Right hindlimb (tissue), 1 donor: ENCODE measurements at regions not wholly inside any gene's neighbourhood (a gene's known extent, or its start where the extent isn't known, plus 50 kb on each side); places are given as distances from the start of the nearest gene placed in this dataset.
A peak's percentile ranks its signal among the peaks of the same experiment; 100 is the strongest.

Source experiments
- DNase-seq: peaks from one replicate; pipeline ENCODE4 v3.0.0-alpha.2; 2018

DNA sequence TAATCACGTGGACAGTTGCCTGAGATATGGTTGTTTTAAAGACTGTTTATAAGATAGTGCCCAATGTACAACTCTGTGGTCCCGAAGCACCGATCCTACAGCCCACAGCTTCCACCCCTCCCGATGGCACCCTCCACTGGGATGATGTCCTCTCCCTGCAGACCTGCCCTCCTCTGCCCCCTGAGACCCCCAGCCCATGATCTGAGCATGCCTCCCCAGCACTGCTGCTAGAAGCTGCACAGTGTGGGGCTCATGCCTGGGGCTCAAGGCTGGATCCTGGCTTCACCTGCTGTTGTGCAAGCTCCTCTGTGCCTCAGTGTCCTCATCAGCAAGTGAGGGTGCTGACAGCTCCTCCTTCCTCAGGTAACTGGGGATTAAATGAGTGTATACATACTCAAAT, 254.7 kb upstream of the MKI67 start:
- DNase-seq: no peak

- no peak for DNase-seq
These were observed 256.0 kb upstream of the MKI67 start for GRCh38 chr10:128382225-128382624.

- DNase-seq: no peak
These were observed 258.6 kb upstream of the MKI67 start for GRCh38 chr10:128384831-128385230.

DNA sequence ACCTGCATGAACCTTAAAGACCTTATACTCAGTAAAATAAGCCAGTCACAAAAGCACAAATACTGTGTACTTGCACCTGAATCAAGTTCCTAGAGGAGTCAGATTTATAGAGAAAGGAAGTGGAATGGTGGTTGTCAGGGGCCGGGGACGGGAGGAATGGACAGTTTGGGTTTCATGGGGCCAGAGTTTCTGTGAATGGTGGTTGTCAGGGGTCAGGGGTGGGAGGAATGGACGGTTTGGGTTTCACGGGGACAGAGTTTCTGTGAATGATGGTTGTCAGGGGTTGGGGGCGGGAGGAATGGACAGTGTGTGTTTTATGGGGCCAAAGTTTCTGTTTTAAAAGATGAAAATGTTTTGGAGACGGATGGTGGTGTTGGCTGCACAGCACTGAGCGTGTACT, 260.0 kb upstream of the MKI67 start:
- DNase-seq: no peak

DNA sequence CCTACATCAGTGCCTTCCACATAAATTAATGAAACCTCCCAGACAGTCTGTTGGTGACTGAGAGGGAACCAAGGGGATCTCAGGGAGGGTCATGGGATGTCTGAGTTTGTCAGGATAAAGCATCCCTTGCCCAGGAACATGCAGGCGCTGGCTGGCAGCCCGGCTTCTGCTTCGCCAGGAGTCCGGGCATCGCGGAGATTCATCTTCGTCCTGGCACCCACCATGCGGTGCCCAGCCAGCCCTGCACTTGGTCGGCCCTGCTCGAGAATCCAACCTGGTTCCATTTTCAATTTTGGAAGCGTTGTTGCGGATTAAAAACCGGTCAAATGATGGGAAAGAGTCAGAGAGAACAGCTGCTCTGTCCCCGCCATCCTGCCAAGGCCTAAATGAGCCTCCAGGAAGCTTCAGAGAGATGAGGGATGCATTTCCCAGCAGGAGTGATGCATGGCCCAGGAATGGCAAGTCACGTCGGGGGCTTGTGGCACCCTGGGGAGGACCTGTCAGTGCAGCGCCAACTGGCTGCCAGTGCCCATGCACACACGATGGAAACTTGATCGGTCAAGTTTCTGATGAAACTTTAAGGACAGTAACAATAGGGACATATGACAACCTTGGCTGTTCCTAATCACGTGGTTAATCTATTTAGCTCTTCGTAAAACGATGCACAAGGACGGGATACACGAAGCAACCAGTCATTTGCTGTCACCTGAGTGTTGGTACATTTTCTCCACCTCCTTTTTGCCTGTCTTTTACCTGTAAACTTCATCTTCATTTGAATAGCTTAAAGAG, 260.8 kb upstream of the MKI67 start:
- peak; percentile 26 for DNase-seq

- no peak for DNase-seq
These were observed 264.4 kb upstream of the MKI67 start for GRCh38 chr10:128390596-128390995.

- DNase-seq: no peak
These were observed 267.3 kb upstream of the MKI67 start for GRCh38 chr10:128393546-128393945.

- no peak for DNase-seq
These were observed 271.9 kb upstream of the MKI67 start for GRCh38 chr10:128398118-128398517.

- DNase-seq: no peak
These were observed 272.8 kb upstream of the MKI67 start for GRCh38 chr10:128398999-128399398.

GRCh38 chr10:128400564-128400963, 274.3 kb upstream of the MKI67 start:
- DNase-seq: no peak

- no peak for DNase-seq
These were observed 279.2 kb upstream of the MKI67 start for GRCh38 chr10:128405450-128405849.

- no peak for DNase-seq
These were observed 285.4 kb upstream of the MKI67 start for GRCh38 chr10:128411643-128412042.

DNA sequence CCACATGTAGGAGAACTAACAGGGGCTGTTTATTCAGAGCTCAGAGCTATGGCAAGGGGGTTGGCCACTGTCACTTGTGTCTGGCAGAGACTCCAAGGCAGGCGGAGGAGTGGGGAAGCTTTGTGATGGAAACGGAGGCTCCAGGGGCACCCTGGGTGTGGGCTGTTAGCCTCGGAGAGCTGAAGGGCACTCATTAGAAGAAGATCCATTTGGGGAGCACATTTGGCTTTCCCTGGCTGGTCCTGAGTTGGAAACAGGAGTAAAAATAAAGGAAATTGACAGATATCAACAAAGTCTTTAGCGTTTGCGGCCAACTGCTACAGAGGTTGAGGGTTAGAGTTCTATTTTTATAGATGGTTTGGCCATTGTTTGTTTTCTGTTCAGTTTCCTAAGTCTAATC, 288.3 kb upstream of the MKI67 start:
- no peak for DNase-seq

DNA sequence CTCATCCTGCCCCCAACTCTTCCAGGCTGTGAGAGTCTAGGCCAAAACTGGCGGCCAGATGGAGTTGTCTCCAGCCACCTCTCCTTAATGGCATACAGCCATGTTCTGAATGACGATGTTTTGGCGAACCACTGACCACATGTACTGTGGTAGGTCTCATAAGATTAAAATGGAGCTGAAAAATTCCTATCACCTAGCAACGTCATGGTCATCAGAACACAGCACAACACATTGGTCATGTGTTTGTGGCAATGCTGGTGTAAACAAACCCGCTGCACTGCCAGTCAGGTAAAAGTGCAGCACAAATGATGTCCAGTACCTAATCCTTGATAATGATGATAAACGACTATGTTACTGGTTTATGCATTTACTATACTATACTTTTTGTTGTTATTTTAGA, 290.0 kb upstream of the MKI67 start:
- no peak for DNase-seq

GRCh38 chr10:128417826-128418225, 291.6 kb upstream of the MKI67 start:
- no peak for DNase-seq

- DNase-seq: no peak
These were observed 292.6 kb upstream of the MKI67 start for GRCh38 chr10:128418819-128419218.

DNA sequence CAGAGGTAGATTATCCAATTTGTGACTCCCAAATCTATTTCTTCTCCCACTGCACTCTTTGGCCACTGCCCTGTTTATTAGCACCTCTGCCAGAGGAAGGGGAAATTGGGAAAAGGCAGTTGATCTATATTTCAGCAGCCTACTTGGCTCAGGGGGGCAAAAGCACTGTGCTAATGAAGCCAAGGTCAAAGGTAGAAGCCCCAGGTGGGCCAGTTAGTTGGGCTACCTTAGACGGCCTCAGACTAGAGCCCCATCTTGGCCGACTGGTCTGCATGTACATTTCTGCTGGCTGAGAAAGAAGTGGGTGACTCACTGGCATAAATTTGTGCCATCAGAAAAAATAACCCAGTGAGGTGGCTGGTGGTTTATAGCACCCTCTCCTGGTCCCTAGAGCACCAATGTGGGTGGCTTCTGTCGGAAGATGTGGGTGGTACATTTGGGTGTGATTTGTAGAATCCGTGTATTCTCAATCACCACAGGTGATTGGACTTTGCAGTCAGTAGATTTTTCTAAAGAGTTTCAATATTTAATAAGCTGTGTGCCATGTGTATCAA, 293.3 kb upstream of the MKI67 start:
- DNase-seq: no peak

DNA sequence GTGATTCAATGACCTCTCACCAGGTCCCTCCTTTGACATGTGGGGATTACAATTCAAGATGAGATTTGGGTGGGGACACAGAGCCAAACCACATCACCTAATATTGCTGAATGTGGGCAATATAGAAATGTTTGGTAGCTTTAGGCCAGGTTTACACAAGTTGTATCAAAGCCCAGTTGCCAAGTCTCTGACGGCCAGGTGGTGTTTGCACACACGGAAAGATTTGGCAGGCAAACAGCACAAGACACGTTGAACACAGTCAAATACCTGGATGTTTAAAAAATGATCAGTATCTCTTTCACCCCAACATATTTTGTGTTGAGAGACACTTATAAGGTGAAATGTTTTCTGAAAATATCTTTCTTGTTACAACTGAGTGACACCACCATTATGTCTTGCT, 294.4 kb upstream of the MKI67 start:
- no peak for DNase-seq

- no peak for DNase-seq
These were observed 295.3 kb upstream of the MKI67 start for GRCh38 chr10:128421371-128422160.

- peak; percentile 72 for DNase-seq
These were observed 296.0 kb upstream of the MKI67 start for GRCh38 chr10:128422190-128422589.

DNA sequence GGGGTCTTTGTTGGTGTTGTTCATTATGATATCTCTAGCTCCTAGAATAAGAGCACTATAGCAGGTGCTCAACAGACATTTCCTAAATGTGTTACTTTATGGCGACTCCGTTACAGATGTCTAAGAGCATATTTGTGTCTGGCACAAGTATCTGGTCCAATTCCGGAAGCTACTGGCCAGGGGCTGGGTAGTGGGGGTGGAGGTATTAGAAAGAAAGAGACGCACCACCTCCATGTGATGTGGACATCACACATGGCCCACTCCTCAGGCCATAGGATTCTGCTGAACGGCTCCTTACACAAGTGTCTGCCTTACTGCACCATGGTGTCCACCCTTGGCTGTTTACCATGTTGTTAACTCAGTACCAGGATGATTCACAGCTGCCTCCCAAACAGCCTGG, 296.8 kb upstream of the MKI67 start:
- no peak for DNase-seq

- no peak for DNase-seq
These were observed 303.1 kb upstream of the MKI67 start for GRCh38 chr10:128429321-128429720.

- peak; percentile 43 for DNase-seq
These were observed 303.8 kb upstream of the MKI67 start for GRCh38 chr10:128429835-128430513.
